ENCODE measurements at regions not wholly inside any gene's neighbourhood (a gene's known extent, or its start where the extent isn't known, plus 50 kb on each side); places are given as distances from the start of the nearest gene placed in this dataset.
"Not testable (repeated sequence)": the region's sequence is repeated elsewhere in the genome, so short reads cannot be mapped to it uniquely, and the experiment has no call there.

GRCh38 chr5:125233944-125234343 lies 487.5 kb upstream of the ZNF608 start:
- no peak overlapping the region for H3K27ac ChIP-seq (ENCODE audit: low read depth, low read length)
- H3K9me3 ChIP-seq (ENCODE audit: low read length): no peaks in the 10 kb centered on the region
- no peak overlapping the region for H3K9ac ChIP-seq (ENCODE audit: low read length)
- H3K4me3 ChIP-seq (ENCODE audit: low read depth in 1 of 2, low read length in 2 of 2): no peak overlapping the region
- no peaks in the 10 kb centered on the region for H3K4me1 ChIP-seq (ENCODE audit: insufficient read depth, low read length)
- no peaks in the 10 kb centered on the region for H3K36me3 ChIP-seq (ENCODE audit: insufficient read depth, low read length)
- no peaks in the 10 kb centered on the region for H3K27me3 ChIP-seq (ENCODE audit: control insufficient read depth in 1 of 2, insufficient read depth in 2 of 2, low read length in 2 of 2)

- Histone ChIP-seq H3K4me1 (ENCODE audit: insufficient read depth, low read length) (no peaks in the 10 kb centered on the region), H3K9ac (ENCODE audit: low read length) (no peak overlapping the region), H3K27me3 (ENCODE audit: control insufficient read depth in 1 of 2, insufficient read depth in 2 of 2, low read length in 2 of 2) (no peaks in the 10 kb centered on the region), H3K27ac (ENCODE audit: low read depth, low read length) (no peak overlapping the region), H3K36me3 (ENCODE audit: insufficient read depth, low read length) (no peaks in the 10 kb centered on the region), H3K9me3 (ENCODE audit: low read length) (no peaks in the 10 kb centered on the region), H3K4me3 (ENCODE audit: low read depth in 1 of 2, low read length in 2 of 2) (no peak overlapping the region)
Observed at GRCh38 chr5:125236007-125236406, 489.6 kb upstream of the ZNF608 start.

GRCh38 chr5:125236981-125237380 lies 490.5 kb upstream of the ZNF608 start:
- H3K9ac ChIP-seq (ENCODE audit: low read length): no peak overlapping the region
- H3K4me3 ChIP-seq (ENCODE audit: low read depth in 1 of 2, low read length in 2 of 2): no peak overlapping the region
- no peaks in the 10 kb centered on the region for H3K4me1 ChIP-seq (ENCODE audit: insufficient read depth, low read length)
- H3K27me3 ChIP-seq (ENCODE audit: control insufficient read depth in 1 of 2, insufficient read depth in 2 of 2, low read length in 2 of 2): no peaks in the 10 kb centered on the region
- H3K9me3 ChIP-seq (ENCODE audit: low read length): no peaks in the 10 kb centered on the region
- no peak overlapping the region for H3K27ac ChIP-seq (ENCODE audit: low read depth, low read length)
- no peaks in the 10 kb centered on the region for H3K36me3 ChIP-seq (ENCODE audit: insufficient read depth, low read length)

GRCh38 chr5:125244531-125244930 lies 498.1 kb upstream of the ZNF608 start:
- no peak overlapping the region for H3K4me3 ChIP-seq (ENCODE audit: low read depth in 1 of 2, low read length in 2 of 2)
- H3K36me3 ChIP-seq (ENCODE audit: insufficient read depth, low read length): no peaks in the 10 kb centered on the region
- no peaks in the 10 kb centered on the region for H3K27me3 ChIP-seq (ENCODE audit: control insufficient read depth in 1 of 2, insufficient read depth in 2 of 2, low read length in 2 of 2)
- no peak overlapping the region for H3K9ac ChIP-seq (ENCODE audit: low read length)
- H3K27ac ChIP-seq (ENCODE audit: low read depth, low read length): no peak overlapping the region
- H3K4me1 ChIP-seq (ENCODE audit: insufficient read depth, low read length): no peaks in the 10 kb centered on the region
- no peaks in the 10 kb centered on the region for H3K9me3 ChIP-seq (ENCODE audit: low read length)

GRCh38 chr5:125245216-125245615 lies 498.8 kb upstream of the ZNF608 start:
- Histone ChIP-seq H3K27ac (ENCODE audit: low read depth, low read length) (no peak overlapping the region), H3K4me1 (ENCODE audit: insufficient read depth, low read length) (no peaks in the 10 kb centered on the region), H3K27me3 (ENCODE audit: control insufficient read depth in 1 of 2, insufficient read depth in 2 of 2, low read length in 2 of 2) (no peaks in the 10 kb centered on the region), H3K9me3 (ENCODE audit: low read length) (no peaks in the 10 kb centered on the region), H3K36me3 (ENCODE audit: insufficient read depth, low read length) (no peaks in the 10 kb centered on the region), H3K4me3 (ENCODE audit: low read depth in 1 of 2, low read length in 2 of 2) (no peak overlapping the region), H3K9ac (ENCODE audit: low read length) (no peak overlapping the region)

GRCh38 chr5:125249400-125249799 lies 503.0 kb upstream of the ZNF608 start:
- H3K4me1 ChIP-seq (ENCODE audit: insufficient read depth, low read length): no peaks in the 10 kb centered on the region
- H3K4me3 ChIP-seq (ENCODE audit: low read depth in 1 of 2, low read length in 2 of 2): no peak overlapping the region
- no peak overlapping the region for H3K9ac ChIP-seq (ENCODE audit: low read length)
- H3K27me3 ChIP-seq (ENCODE audit: control insufficient read depth in 1 of 2, insufficient read depth in 2 of 2, low read length in 2 of 2): no peaks in the 10 kb centered on the region
- no peaks in the 10 kb centered on the region for H3K36me3 ChIP-seq (ENCODE audit: insufficient read depth, low read length)
- no peak overlapping the region for H3K27ac ChIP-seq (ENCODE audit: low read depth, low read length)
- H3K9me3 ChIP-seq (ENCODE audit: low read length): no peaks in the 10 kb centered on the region

- Histone ChIP-seq H3K4me3 (ENCODE audit: low read depth in 1 of 2, low read length in 2 of 2) (no peak overlapping the region), H3K36me3 (ENCODE audit: insufficient read depth, low read length) (no peaks in the 10 kb centered on the region), H3K4me1 (ENCODE audit: insufficient read depth, low read length) (no peaks in the 10 kb centered on the region), H3K27me3 (ENCODE audit: control insufficient read depth in 1 of 2, insufficient read depth in 2 of 2, low read length in 2 of 2) (no peaks in the 10 kb centered on the region), H3K27ac (ENCODE audit: low read depth, low read length) (no peak overlapping the region), H3K9me3 (ENCODE audit: low read length) (no peaks in the 10 kb centered on the region), H3K9ac (ENCODE audit: low read length) (no peak overlapping the region)
Observed at GRCh38 chr5:125251703-125252102, 505.3 kb upstream of the ZNF608 start.

- not testable (repeated sequence) for H3K36me3 ChIP-seq (ENCODE audit: insufficient read depth, low read length); H3K4me1 ChIP-seq (ENCODE audit: insufficient read depth, low read length); H3K27me3 ChIP-seq (ENCODE audit: control insufficient read depth in 1 of 2, insufficient read depth in 2 of 2, low read length in 2 of 2); H3K9me3 ChIP-seq (ENCODE audit: low read length); H3K27ac ChIP-seq (ENCODE audit: low read depth, low read length); H3K4me3 ChIP-seq (ENCODE audit: low read depth in 1 of 2, low read length in 2 of 2); H3K9ac ChIP-seq (ENCODE audit: low read length)
Observed at GRCh38 chr5:125253634-125254033, 507.2 kb upstream of the ZNF608 start.

GRCh38 chr5:125254267-125254666 lies 507.8 kb upstream of the ZNF608 start:
- H3K9ac ChIP-seq (ENCODE audit: low read length): no peak overlapping the region
- H3K9me3 ChIP-seq (ENCODE audit: low read length): no peaks in the 10 kb centered on the region
- H3K27ac ChIP-seq (ENCODE audit: low read depth, low read length): no peak overlapping the region
- no peaks in the 10 kb centered on the region for H3K27me3 ChIP-seq (ENCODE audit: control insufficient read depth in 1 of 2, insufficient read depth in 2 of 2, low read length in 2 of 2)
- H3K4me1 ChIP-seq (ENCODE audit: insufficient read depth, low read length): no peaks in the 10 kb centered on the region
- H3K36me3 ChIP-seq (ENCODE audit: insufficient read depth, low read length): no peaks in the 10 kb centered on the region
- H3K4me3 ChIP-seq (ENCODE audit: low read depth in 1 of 2, low read length in 2 of 2): no peak overlapping the region

GRCh38 chr5:125256296-125256695 lies 509.9 kb upstream of the ZNF608 start:
- no peak overlapping the region for H3K27ac ChIP-seq (ENCODE audit: low read depth, low read length)

GRCh38 chr5:125257057-125257972 lies 510.9 kb upstream of the ZNF608 start:
- Histone ChIP-seq H3K27me3 (ENCODE audit: control insufficient read depth in 1 of 2, insufficient read depth in 2 of 2, low read length in 2 of 2) (no peaks in the 10 kb centered on the region), H3K36me3 (ENCODE audit: insufficient read depth, low read length) (no peaks in the 10 kb centered on the region), H3K4me3 (ENCODE audit: low read depth in 1 of 2, low read length in 2 of 2) (no peak overlapping the region), H3K4me1 (ENCODE audit: insufficient read depth, low read length) (no peaks in the 10 kb centered on the region), H3K9me3 (ENCODE audit: low read length) (no peaks in the 10 kb centered on the region), H3K9ac (ENCODE audit: low read length) (no peak overlapping the region), H3K27ac (ENCODE audit: low read depth, low read length) (no peak overlapping the region)

More at GRCh38 chr5:125256296-125256695, 509.9 kb upstream of the ZNF608 start:
- Histone ChIP-seq H3K27me3 (ENCODE audit: control insufficient read depth in 1 of 2, insufficient read depth in 2 of 2, low read length in 2 of 2) (no peaks in the 10 kb centered on the region), H3K9ac (ENCODE audit: low read length) (no peak overlapping the region), H3K9me3 (ENCODE audit: low read length) (no peaks in the 10 kb centered on the region), H3K36me3 (ENCODE audit: insufficient read depth, low read length) (no peaks in the 10 kb centered on the region), H3K4me1 (ENCODE audit: insufficient read depth, low read length) (no peaks in the 10 kb centered on the region), H3K4me3 (ENCODE audit: low read depth in 1 of 2, low read length in 2 of 2) (no peak overlapping the region)

GRCh38 chr5:125257997-125258396 lies 511.6 kb upstream of the ZNF608 start:
- Histone ChIP-seq H3K4me3 (ENCODE audit: low read depth in 1 of 2, low read length in 2 of 2) (no peak overlapping the region), H3K27ac (ENCODE audit: low read depth, low read length) (no peak overlapping the region), H3K4me1 (ENCODE audit: insufficient read depth, low read length) (no peaks in the 10 kb centered on the region), H3K27me3 (ENCODE audit: control insufficient read depth in 1 of 2, insufficient read depth in 2 of 2, low read length in 2 of 2) (no peaks in the 10 kb centered on the region), H3K36me3 (ENCODE audit: insufficient read depth, low read length) (no peaks in the 10 kb centered on the region), H3K9me3 (ENCODE audit: low read length) (no peaks in the 10 kb centered on the region), H3K9ac (ENCODE audit: low read length) (no peak overlapping the region)

Data from muscle layer of colon (tissue), 2 donors.